OCI-LY1 (cell line): ENCODE measurements at regions not wholly inside any gene's neighbourhood (a gene's known extent, or its start where the extent isn't known, plus 50 kb on each side); places are given as distances from the start of the nearest gene placed in this dataset.

Source experiments
- H2AFZ ChIP-seq: fragments of 200-600 bp; sonication (generic), shearing (Covaris generic); 2 replicates; pipeline ENCODE4 v1.6.0; 2014; ENCODE audit warnings: antibody characterized with exemption, mild to moderate bottlenecking, low read length
- H3F3A ChIP-seq: fragments of 200-600 bp; sonication (generic), shearing (Covaris generic); 2 replicates; pipeline ENCODE4 v1.6.0; 2014; ENCODE audit warnings: mild to moderate bottlenecking, antibody characterized with exemption, low read length, moderate library complexity; ENCODE audit not compliant: insufficient read depth
- H3K27ac ChIP-seq: fragments of 200-600 bp; sonication (generic); 2 replicates; pipeline ENCODE4 v1.5.1; 2014; ENCODE audit warnings: low read length, mixed run types, mild to moderate bottlenecking, low read depth; ENCODE audit not compliant: poor library complexity, severe bottlenecking
- H3K27me3 ChIP-seq: fragments of 200-600 bp; sonication (generic); 2 replicates; pipeline ENCODE4 v1.6.0; 2014; ENCODE audit warnings: antibody characterized with exemption, mild to moderate bottlenecking, low read length, moderate library complexity; ENCODE audit not compliant: insufficient read depth
- H3K36me3 ChIP-seq: fragments of 200-600 bp; sonication (generic); 2 replicates; pipeline ENCODE4 v1.6.1; 2014; ENCODE audit warnings: mild to moderate bottlenecking, antibody characterized with exemption, low read length, moderate library complexity, mixed read lengths; ENCODE audit not compliant: insufficient read depth
- H3K4me1 ChIP-seq: fragments of 200-600 bp; sonication (generic); 2 replicates; pipeline ENCODE4 v1.5.1; 2014; ENCODE audit warnings: mild to moderate bottlenecking, low read length, moderate library complexity; ENCODE audit not compliant: insufficient read depth, severe bottlenecking
- H3K4me2 ChIP-seq: fragments of 200-600 bp; sonication (generic), shearing (Covaris generic); 2 replicates; pipeline ENCODE4 v1.6.1; 2014; ENCODE audit warnings: low read length
- H3K4me3 ChIP-seq: fragments of 200-600 bp; sonication (generic); 2 replicates; pipeline ENCODE4 v1.5.1; 2014; ENCODE audit warnings: low read length, low read depth, mild to moderate bottlenecking, mixed read lengths; ENCODE audit not compliant: poor library complexity, severe bottlenecking
- H3K79me2 ChIP-seq: fragments of 200-600 bp; shearing (Covaris generic); 2 replicates; pipeline ENCODE4 v1.6.1; 2016; ENCODE audit warnings: mixed run types, low read length, mixed read lengths; ENCODE audit not compliant: insufficient read depth
- H3K9ac ChIP-seq: fragments of 200-600 bp; sonication (generic), shearing (Covaris generic); 2 replicates; pipeline ENCODE4 v1.6.1; 2014; ENCODE audit warnings: mild to moderate bottlenecking, low read length, mixed read lengths
- H3K9me2 ChIP-seq: fragments of 200-600 bp; sonication (generic), shearing (Covaris generic); 2 replicates; pipeline ENCODE4 v1.6.1; 2014; ENCODE audit warnings: low read depth, mild to moderate bottlenecking, low read length, mixed read lengths
- H3K9me3 ChIP-seq: fragments of 200-600 bp; shearing (Covaris generic); 2 replicates; pipeline ENCODE4 v1.6.1; 2014; ENCODE audit warnings: low read length, mixed read lengths
- H4K20me1 ChIP-seq: fragments of 200-600 bp; sonication (generic), shearing (Covaris generic); 2 replicates; pipeline ENCODE4 v1.6.0; 2016; ENCODE audit warnings: mild to moderate bottlenecking, low read length; ENCODE audit not compliant: insufficient read depth
- EZH2 ChIP-seq: fragments of 200-600 bp; sonication (generic), shearing (Covaris generic); IDR thresholded peaks from 2 replicates; pipeline ENCODE4 v1.8.0; 2017; ENCODE audit warnings: borderline replicate concordance, mixed run types, mild to moderate bottlenecking, antibody characterized with exemption, low read length, moderate library complexity, mixed read lengths
- TF ChIP-seq, protein P1 (sequence below): fragments of 200-600 bp; sonication (generic), shearing (Covaris generic); IDR thresholded peaks from 2 replicates; pipeline ENCODE4 v1.5.1; 2017; ENCODE audit warnings: mild to moderate bottlenecking, antibody characterized with exemption, low read length, moderate library complexity, mixed read lengths

DNA sequence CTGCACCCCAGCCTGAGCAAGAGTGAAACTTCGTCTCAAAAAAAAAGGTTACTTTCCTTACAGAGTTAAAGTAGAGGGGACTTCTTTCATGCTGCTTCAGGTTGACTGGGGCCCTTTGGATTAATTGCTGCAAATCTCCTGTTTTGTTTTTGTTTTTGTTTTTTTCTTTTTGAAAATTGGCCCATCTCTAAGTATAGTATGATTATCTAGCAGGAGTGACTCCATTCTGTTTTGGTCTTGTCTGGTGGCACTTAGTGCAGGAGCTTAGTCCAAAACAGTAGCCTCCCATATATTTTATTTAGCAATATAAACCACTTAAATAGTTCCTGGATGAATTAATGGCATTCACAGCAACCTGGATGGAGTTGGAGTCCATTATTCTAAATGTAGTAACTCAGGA, 113.0 kb downstream of the RPL22L1 start:
- no peaks in the 10 kb centered on the region for H3K79me2 ChIP-seq
- no peaks in the 10 kb centered on the region for H3F3A ChIP-seq
- H3K4me3 ChIP-seq: no peak overlapping the region
- H4K20me1 ChIP-seq: no peaks in the 10 kb centered on the region
- H3K4me2 ChIP-seq: no peak overlapping the region
- H3K27me3 ChIP-seq: no peaks in the 10 kb centered on the region; the same call in 1 of the 2 replicates
- H3K36me3 ChIP-seq: no peaks in the 10 kb centered on the region
- no peak overlapping the region for H3K27ac ChIP-seq
- H2AFZ ChIP-seq: no peak overlapping the region
- TF ChIP-seq EZH2: no peak
- TF ChIP-seq, protein P1, sequence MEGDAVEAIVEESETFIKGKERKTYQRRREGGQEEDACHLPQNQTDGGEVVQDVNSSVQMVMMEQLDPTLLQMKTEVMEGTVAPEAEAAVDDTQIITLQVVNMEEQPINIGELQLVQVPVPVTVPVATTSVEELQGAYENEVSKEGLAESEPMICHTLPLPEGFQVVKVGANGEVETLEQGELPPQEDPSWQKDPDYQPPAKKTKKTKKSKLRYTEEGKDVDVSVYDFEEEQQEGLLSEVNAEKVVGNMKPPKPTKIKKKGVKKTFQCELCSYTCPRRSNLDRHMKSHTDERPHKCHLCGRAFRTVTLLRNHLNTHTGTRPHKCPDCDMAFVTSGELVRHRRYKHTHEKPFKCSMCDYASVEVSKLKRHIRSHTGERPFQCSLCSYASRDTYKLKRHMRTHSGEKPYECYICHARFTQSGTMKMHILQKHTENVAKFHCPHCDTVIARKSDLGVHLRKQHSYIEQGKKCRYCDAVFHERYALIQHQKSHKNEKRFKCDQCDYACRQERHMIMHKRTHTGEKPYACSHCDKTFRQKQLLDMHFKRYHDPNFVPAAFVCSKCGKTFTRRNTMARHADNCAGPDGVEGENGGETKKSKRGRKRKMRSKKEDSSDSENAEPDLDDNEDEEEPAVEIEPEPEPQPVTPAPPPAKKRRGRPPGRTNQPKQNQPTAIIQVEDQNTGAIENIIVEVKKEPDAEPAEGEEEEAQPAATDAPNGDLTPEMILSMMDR: no peak
- H3K4me1 ChIP-seq: no peaks in the 10 kb centered on the region
- H3K9me3 ChIP-seq: no peaks in the 10 kb centered on the region
- no peaks in the 10 kb centered on the region for H3K9me2 ChIP-seq
- no peak overlapping the region for H3K9ac ChIP-seq

DNA sequence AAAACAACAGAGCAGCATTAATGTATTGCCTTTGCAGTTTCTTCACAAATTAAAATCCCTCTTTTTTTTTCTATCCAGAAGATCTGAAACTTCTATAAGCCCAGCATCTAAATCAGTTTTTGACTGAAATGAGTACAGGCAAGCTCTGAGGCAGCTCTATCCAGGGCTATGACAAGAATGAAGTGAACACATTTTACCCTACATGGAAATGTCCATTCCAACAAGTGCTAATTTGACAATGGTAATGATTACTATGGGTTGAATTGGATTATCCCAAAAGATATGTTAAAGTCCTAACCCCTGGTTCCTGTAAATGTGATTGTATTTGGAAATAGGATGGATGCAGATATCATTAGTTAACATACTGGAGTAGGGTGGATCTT, 115.7 kb downstream of the RPL22L1 start:
- no peak overlapping the region for H3K4me3 ChIP-seq
- H3K9ac ChIP-seq: no peak overlapping the region
- H2AFZ ChIP-seq: no peak overlapping the region
- H3K36me3 ChIP-seq: no peaks in the 10 kb centered on the region
- no peaks in the 10 kb centered on the region for H3F3A ChIP-seq
- no peaks in the 10 kb centered on the region for H4K20me1 ChIP-seq
- no peaks in the 10 kb centered on the region for H3K9me2 ChIP-seq
- H3K79me2 ChIP-seq: no peaks in the 10 kb centered on the region
- H3K27me3 ChIP-seq: no peaks in the 10 kb centered on the region; the same call in 1 of the 2 replicates
- TF ChIP-seq EZH2: no peak
- TF ChIP-seq, protein P1: no peak
- no peaks in the 10 kb centered on the region for H3K9me3 ChIP-seq
- H3K4me1 ChIP-seq: no peaks in the 10 kb centered on the region
- no peak overlapping the region for H3K27ac ChIP-seq
- H3K4me2 ChIP-seq: no peak overlapping the region

DNA sequence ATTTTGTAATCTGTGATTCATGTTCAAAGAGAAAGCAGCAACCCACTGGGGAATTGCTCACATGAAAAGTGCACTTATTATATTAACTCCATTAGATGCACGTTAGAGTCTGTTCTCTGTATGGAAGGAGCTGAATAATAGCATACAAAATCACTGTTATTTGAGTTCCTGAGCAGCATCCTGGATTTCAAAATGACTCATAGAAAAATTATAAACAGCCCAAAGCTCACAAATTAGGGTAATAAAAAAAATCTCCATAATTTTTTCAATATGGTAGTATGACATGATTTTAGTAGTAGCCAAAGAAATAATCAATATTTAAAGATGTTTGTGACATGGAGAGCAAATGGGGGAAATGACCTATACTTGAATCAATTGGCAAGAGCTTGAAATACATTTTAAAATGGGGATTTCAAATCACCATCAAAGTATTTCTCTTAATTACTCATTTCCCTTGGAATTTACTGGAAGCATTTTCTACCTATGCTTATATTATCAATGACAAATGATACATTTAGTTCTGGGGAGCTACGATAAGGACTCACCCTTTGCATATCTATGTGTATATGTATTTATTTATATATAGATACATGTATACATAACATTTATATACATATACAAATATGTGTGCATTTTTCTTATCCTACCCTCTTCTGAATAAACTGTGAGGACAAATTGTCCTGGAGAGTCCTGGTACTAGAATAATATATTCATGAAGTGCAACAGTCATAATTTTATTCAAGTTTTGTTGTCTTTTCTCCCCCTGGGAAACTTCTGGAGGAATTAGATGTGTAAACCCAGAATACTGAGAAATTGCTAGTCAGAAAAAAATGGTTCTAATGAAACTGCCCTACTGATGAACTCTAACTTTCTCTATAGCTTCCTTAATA, 116.3 kb downstream of the RPL22L1 start:
- no peaks in the 10 kb centered on the region for H3K9me3 ChIP-seq
- H3K4me3 ChIP-seq: no peak overlapping the region
- H3K36me3 ChIP-seq: no peaks in the 10 kb centered on the region
- H3K4me1 ChIP-seq: no peaks in the 10 kb centered on the region
- H2AFZ ChIP-seq: no peak overlapping the region
- no peaks in the 10 kb centered on the region; the same call in 1 of the 2 replicates for H3K27me3 ChIP-seq
- no peaks in the 10 kb centered on the region for H4K20me1 ChIP-seq
- TF ChIP-seq, protein P1: no peak
- no peak for TF ChIP-seq EZH2
- no peaks in the 10 kb centered on the region for H3K9me2 ChIP-seq
- H3K4me2 ChIP-seq: no peak overlapping the region
- no peaks in the 10 kb centered on the region for H3F3A ChIP-seq
- H3K9ac ChIP-seq: no peak overlapping the region
- H3K79me2 ChIP-seq: no peaks in the 10 kb centered on the region
- H3K27ac ChIP-seq: no peak overlapping the region
